Stimulated activated CD4-positive, alpha-beta T cell treated with anti-CD3 and anti-CD28 coated beads, Interleukin-1b, Interleukin-23, amount 100 ng/mL, for 4 hours (primary cell): ENCODE measurements at regions not wholly inside any gene's neighbourhood (a gene's known extent, or its start where the extent isn't known, plus 50 kb on each side); places are given as distances from the start of the nearest gene placed in this dataset.

Experiments
- DNase-seq, 2 donors: peaks; one replicate each; pipeline ENCODE4 v3.0.0-alpha.2; 2020; ENCODE audit warnings: low read depth in 2 of 2

DNA sequence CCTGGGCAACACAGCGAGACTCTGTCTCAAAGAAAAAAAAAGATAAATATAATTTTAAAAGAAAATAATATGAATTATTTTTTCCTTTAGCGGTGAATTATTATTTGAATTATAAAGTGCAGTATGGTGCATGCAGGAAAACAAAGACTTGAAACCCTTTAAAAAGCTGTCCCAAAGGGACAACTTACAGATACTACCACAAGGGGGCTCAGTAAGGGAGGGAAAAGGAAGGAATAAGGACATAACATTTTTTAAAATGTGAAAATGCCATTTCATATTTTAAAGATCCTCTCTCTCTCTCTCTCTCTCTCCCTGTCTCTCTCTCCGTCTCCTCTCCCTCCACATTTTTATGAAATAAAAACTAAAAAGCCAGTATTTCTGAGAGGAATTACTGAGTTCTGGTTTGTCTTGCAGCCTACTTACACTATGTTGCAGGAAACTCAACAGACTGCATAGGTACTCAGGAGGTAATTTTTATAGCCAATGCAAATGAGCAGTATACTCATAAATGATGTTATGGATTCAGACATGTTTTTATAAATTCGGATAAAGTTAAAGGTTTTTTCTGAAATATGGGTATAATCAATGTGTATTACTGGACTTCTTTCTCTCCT is 455.0 kb upstream of the GJE1 start:
- no peak for DNase-seq

DNA sequence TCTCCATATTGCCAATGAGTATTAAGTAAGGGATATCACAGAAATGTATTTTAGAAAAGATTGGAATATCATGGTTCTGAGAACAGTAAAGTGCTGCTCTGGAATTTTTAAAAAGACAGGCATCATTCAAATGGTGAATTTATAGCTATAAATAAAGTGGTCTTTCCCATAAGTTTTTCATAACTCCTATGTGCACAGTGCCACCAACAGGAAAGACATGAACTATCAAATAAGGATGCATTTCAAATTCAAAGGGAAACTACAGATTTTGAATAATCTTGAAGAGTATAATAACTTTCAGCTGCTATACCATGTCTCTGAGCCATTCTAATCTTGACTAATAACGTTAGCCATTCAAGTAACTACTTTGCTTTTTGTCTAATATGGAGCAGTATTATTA is 456.8 kb upstream of the GJE1 start:
- no peak for DNase-seq

DNA sequence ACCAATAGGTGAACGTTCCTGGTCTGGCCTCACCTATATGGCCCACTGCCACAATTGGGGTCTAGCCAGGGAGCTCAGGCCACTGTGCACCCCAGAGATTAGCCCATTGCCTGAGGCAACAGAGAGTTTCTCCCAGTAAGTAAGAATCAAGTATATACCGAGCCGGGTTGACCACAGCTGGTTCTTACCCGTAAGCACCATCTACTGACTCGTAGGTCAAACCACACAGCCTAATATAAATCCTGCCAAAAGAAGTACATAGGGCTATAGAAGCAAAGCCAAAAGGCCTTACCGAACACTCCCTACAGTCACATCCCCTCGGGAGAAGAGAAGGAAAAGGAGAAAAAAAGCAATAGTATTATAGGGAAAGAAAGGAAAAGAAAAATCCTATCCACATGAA is 463.6 kb upstream of the GJE1 start:
- DNase-seq: no peak

DNA sequence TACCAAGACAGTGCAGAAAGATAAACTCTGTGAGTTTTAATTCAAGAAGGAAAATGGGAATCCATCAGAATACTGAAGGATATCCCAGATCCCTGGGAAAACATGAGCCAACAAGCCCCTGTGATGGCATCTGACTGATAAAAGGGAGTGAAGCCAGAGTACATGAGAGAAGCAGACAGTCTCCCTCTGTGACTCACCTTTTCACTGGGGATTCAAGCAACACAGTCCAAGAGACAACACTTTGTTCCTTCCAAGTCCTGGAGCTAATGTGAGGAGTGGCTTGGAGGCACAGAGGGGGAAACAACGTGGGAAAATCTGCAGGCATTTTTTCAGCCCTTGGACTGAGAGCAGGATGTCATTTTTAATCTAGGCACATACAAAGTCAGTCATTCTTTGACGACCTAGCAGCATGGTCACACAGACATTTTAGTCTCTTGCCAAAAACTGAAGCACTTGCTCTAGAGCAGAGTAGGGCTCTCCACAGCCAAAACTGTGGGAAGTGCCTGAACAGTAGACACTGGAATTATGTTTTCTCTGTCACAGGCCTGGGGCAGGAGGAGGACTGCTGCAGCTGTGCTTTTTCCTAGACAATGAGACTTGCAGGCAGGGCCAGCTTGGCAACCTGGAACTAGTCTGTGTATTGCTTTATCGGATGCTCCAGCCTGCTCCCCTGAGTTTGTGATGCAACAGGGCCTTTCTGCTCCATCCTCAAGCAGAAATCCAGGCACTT is 465.0 kb upstream of the GJE1 start:
- no peak for DNase-seq

DNA sequence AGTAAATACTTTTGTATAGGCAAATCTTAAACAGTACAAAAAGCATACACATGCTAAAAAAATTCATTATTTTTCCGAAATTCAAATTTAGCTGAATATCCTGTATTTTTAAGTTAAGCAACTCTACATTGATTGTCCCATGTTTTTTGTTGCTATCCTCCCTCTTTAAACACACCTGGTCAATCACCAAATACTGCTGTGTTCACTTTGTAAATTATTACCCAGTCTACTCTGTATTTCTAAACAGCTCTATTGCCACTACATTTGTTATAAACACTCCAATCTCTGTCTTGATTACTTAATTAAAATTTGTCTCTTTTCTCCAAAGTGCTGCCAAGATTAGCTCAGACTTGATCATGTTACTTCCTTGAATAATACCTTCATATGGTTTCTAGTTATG is 466.5 kb upstream of the GJE1 start:
- DNase-seq: no peak

DNA sequence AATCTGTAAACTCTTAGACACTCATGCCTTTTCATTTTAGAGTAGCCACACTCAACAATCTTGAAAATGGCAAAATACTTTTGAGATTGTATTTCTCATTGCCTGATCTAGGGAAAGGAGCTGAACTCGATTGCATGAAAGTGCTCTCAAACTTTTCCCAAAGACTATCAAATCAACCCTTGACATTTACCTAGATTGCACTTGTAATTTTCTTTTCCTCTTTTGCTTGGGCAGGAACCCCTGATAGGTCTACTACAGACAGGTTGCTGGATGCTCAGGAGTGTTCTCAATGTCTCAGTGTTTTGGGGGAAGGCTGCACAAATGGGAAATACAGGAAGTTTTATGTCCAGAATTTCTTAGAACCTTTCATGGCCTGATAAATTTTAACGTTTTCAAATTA is 468.0 kb upstream of the GJE1 start:
- DNase-seq: no peak

DNA sequence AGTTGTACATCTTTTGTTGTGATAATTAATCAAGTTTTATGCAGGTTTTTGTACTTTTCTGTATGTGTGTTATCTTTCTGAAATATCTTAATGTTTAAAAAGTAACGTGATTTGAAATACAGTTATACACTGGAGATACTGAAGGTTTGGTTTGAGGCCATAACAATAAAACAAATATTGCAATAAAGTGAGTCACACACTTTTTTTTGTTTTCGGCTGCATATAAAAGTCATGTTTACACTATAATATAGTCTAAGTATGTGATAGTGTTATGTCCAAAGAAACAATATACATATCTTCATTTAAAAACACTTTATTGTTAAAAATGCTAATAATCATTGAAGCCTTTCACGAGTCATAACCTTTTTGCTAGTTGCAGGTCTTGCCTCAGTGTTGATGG is 473.1 kb upstream of the GJE1 start:
- DNase-seq: no peak

DNA sequence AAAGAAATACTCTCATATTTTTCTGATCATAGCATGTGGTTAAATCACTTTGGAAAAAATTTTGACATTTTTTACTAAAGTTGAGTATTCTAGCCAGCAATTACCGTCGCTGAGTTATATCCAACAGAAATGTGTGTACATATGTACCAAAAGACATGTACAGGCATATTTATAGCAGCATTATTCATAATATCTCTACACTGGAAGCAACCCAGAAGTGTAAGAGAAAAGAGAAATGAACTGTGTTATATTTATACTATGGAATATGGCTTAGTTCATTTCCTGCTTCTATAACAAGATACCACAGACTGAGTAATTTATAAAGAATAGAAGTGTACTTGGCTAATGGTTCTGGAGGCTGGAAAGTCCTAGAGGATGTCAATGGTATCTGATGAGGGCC is 474.0 kb upstream of the GJE1 start:
- no peak for DNase-seq

DNA sequence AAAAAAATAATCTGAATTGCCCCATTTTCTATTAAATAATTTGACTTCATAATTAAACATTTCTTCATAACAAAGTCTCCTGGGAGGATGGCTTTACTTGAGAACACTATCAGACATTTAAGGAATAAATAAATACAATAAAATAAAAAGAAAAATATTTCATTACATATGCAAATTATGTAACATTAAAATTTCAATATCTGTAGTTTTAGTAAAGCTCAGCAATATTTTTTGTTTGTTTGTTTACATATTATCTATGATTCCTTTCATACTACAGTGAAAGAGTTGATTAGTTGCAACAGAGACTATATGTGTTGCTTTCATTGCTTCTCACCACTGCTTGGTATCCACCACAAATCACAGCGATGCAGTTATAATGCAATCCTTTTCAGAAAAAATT is 474.9 kb upstream of the GJE1 start:
- no peak for DNase-seq

DNA sequence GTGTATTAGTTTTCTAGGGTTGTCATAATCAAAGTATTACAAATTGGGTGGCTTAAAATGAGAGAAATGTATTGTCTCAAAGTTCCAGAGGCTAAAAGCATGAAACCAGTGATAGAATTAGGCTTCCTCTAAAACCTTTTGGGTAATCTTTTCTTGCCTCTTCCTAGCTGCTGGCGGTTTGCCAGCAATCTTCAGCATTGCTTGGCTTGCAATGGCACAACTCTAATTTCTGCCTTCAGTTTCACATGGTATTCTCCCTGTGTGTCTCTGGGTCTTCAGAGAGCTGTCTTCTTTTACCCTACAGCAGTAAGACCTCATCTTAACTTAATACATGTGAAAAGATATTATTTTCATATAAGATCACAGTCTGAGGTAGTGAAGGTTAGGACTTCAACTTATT is 479.1 kb upstream of the GJE1 start:
- no peak for DNase-seq

DNA sequence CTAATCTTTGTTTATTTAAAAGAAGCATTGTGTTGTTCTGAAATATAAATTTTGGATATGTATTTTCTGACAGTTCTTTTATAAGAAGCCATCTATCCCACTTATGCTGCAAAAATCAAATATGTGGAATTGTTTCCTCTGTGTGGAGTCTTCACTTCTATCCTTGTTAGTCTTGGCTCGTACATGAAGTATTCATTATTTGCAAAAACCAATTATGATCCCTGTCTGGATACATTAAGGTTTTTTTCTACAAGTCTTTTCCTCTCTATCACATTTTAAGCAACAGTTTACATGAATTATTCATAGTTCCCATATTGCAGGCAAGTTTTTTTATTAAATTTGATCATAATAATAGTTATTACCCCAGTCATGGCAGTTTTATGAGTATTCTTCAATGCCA is 490.8 kb upstream of the GJE1 start:
- no peak for DNase-seq

DNA sequence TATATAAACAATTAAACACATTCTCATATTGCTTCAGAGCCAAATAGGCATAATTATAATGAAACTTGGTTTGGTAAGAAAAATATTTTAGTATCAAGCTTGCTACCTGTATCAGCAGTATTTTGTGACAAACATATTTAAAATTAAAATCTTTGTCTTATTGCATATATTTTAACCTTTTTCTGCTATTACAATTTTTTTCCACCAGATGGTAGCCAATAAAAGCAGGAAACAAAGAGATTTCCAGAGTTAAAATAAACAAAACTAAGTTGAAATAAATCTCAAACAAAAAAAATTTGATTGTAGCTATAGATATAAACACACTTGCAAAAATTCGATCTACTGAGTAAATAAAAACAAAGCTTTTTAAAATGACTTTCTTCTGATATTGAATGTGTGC is 491.3 kb upstream of the GJE1 start:
- DNase-seq: no peak

DNA sequence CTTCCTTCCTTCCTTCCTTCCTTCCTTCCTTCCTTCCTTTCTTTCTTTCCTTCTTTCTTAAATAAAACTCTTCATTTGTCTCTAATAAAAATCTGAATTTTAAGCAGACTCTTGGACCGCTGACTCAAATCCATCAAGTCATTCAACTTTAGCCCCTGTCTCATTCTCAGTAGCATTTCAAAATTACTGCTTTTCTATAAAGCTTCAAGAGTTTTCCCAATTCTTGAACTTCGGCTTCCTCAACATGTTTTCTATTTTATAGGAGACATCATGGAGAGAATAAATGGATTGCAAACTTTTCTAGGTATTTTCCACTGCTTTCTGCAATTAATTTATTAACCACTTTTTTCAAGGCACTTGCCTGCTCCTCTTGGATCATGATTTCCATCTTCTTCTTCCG is 497.1 kb upstream of the GJE1 start:
- no peak for DNase-seq

DNA sequence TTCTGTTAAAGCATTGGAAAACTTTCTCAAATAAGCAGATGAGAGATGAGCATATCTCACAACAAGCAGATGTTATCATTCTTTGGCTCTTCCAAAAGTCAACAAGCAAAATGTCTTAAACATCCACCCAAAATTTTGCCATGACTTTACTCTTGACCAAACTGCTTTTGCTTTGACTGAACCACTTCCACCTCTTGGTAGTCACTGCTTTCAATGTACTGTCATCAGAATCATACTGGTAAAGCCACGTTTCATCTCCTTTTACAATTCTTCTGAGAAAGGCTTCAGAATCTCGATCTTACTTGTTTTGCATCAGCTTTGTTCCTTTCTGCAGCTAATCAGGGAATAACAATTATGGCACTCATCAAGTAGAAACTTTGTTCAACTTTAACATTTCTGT is 498.5 kb upstream of the GJE1 start:
- no peak for DNase-seq

DNA sequence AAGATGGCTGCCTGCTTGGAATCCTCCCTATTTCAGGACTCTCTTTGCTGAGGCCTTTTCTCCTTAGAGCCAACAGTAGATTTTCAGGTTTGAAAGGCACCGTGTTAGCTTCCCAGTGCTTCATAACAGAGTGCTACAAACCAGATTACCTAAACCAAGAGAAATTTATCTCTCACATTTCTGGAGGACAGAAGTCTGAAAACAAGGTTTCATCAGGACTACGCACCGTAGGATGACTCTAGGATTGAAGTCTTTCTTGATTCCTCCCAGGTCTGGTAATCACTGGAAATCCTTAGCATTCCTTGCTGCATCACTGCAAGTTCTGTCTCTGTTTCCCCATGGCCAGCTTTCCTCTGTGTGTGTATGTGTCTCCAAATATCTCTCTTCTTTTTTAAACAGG is 508.4 kb upstream of the GJE1 start:
- no peak for DNase-seq

DNA sequence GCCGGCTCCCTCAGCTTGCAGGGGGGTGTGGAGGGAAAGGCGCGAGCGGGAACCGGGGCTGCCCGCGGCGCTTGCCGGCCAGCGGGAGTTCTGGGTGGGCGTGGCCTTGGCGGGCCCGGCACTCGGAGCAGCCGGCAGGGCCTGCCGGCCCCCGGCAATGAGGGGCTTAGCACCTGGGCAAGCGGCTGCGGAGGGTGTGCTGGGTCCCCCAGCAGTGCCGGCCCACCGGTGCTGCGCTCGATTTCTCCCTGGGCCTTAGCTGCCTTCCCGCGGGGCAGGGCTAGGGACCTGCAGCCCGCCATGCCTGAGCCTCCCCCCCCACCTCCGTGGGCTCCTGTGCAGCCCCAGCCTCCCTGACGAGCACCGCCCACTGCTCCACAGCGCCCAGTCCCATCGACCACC is 514.5 kb upstream of the GJE1 start:
- no peak for DNase-seq

DNA sequence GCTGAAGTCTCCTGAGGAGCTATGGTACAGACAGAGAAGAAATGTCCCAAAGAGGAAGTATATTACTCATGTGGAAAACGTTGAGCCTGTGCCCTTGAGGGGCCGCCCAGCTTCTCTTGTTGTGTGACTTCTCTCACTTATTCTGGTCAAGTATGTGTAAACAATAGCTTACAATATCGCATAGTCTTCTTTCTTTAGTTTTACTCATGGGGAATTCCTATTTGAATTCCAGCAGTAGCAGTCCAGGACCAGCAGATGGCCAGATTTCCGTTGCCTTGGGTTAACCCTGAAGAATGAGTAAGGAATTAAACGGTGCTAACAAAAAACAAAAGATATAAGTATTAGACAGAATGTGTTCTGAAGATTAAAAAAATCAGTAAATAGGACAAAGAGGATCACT is 522.0 kb upstream of the GJE1 start:
- DNase-seq: no peak

DNA sequence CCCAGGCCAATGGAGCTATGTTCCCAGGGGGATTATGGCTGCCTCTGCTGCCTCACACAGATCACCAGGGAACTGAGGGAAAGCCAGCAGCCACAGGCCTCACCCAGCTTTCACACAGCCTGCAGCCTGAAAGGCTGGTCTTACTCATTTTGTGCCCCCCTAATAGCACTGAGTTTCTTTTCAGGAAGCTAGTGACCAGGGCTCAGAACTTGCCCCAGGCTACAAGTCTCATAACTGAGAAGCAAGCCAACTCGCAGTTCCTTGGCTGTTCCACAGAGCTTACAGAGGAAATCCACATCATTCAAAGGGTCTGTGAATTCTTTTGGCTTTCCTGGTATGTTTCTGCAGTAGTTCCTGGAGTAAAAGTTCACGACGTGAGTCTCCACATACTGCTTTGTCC is 524.8 kb upstream of the GJE1 start:
- DNase-seq: no peak

DNA sequence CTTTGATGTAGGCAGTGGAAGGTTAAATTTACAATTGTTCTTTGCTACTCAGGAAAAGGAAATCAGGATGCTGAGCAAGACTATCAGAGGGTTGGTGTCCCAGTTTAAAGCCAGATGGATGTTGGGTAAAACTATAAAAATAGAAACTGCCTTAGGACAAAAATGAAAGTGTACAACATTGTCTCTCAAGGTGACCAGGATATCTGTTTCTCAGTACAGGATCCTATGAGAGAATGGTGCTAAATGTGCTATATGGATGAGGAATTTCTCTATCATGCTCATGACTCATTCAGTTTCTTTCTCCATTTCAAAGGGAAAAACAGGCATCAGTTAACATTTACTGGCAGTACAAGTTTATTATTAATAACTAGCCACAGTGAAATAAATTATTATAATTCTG is 534.2 kb upstream of the GJE1 start:
- DNase-seq: no peak

DNA sequence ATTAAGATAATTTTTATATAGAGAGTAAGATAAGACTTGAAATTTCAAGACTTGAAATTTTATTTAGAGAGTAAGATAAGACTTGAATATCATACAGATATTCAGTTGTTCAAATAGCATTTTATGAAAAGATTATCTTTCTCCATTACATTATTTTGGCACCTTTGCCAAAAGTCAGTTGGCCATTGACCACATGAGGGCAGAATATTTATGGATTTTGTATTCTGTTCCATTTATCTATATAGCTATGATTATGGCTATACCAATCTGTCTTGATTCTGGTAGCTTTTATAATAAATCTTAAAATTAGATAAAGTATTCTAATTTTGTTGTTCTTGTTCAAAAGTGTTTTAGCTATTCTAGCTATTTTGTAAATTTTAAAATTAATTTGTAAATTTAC is 537.9 kb upstream of the GJE1 start:
- no peak for DNase-seq

DNA sequence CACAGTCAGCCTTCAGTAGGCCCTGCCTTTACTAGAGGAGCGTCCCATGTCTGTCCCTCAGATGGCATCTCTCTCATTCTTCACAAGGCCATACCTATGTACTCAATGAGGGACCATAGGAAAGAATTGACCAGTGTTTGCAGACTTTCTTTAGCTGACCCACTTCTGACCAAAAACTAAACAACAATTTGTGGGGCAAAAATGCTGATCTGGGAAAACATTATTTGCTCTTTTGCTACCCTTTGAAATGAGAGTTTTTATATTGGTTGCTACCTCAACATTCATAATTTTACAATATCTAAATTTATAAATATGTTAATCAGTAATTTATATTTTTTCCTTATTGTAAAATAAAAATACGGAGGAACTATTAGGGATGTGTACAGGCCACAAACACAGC is 539.4 kb upstream of the GJE1 start:
- DNase-seq: no peak

DNA sequence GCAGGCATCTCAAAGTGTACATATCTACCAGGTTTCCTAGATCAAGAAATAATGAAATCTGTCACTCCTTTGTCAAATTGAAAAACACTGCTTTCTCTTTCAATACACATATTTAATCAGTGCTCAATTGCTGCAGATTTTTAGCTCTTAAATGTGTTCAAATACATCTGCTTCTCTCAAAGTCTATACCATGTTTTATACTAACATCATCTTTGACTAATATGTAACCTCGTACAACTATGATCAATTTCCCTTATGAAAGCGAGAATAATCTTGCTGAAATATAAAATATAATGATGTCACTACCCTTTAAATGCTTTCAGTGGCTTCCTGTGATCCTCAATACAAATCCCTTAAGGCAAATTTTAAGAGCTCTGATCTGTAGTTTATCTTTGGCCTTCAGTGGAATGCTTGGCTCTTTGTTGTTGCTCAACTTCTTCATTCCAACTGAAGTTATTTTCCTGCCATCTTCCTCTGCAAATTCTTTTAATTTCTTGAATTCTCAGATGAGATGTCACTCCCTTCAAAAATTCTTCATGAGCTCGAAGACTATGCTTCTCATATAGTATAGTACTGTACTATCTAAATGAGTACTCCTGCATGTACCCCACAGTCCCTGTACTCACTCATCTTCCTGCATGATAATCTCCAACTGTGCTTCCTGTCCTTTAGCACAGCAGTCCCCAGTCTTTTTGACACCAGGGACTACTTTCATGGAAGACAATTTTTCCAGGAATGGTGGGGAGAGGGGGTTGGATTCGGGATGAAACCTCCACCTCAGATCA is 545.1 kb upstream of the GJE1 start:
- DNase-seq: no peak

DNA sequence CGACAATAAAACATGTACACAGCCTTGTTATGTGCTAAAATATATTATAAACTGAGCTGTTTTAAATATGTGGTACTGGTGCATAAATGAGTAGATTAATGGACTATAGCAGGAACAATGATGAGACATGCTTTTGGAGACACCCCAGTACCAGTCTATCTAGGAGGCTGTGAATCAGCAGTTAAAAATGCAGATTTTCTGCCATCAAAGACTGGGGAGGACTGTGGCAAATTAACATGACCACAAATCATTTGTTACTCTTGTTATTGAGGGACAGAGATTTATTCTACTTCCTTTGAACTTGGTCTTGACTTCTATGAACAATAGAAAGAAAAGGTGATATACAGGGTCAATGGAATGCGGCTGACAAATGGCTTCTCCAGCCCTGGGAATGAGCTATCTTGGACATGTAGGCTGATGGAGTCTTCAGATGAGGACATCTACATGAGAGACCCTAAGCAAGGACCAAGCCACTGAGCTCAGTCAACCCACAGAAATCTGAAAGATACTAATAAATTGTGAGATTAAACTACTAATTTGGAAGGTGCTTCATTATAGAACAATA is 551.7 kb upstream of the GJE1 start:
- DNase-seq: no peak
